GM18858 (cell line): ENCODE measurements at regions not wholly inside any gene's neighbourhood (a gene's known extent, or its start where the extent isn't known, plus 50 kb on each side); places are given as distances from the start of the nearest gene placed in this dataset.
A peak's percentile ranks its signal among the peaks of the same experiment; 100 is the strongest.
"Not testable (repeated sequence)": the region's sequence is repeated elsewhere in the genome, so short reads cannot be mapped to it uniquely, and the experiment has no call there.

Experiments used
- ATAC-seq: cut with Tn5 transposase; IDR thresholded peaks from one replicate; pipeline ENCODE4 v1.9.1; 2021; ENCODE audit not compliant: unreplicated experiment

DNA sequence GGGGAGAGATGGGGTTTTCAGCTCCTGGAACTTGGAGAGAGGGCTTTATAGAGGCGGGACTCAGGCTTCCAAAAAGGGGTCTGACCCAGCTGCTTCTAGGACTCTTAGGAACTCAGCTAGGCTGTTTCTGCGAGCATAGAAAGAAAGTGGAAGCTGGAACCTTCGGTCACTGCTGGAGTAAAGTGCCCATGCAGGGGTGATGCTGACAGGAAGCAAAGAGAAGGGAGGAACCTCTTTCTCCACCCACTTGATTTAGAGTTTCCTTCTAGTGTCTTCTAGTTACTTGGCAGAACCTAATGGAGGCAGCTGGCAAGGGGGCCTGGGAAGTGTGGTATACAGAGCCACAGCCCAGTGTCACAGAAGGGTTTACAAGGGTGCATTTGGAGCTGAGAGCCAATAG, 283.6 kb downstream of the QKI start:
- no peak for ATAC-seq

DNA sequence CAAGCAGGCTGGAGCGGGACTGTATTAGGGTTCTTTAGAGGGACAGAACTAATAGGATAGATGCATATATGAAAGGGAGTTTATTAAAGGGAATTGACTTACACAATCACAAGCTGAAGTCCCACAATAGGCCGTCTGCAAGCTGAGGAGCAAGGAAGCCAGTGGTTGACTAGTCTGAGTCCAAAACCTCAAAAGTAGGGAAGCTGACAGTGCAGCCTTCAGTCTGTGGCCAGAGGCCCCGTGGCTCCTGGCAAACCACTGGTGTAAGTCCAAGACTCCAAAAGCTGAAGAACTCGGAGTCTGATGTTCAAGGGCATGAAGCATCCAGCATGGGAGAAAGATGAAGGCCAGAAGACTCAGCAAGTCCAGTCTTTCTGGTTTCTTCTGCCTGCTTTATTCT, 281.8 kb downstream of the QKI start:
- not testable (repeated sequence) for ATAC-seq

DNA sequence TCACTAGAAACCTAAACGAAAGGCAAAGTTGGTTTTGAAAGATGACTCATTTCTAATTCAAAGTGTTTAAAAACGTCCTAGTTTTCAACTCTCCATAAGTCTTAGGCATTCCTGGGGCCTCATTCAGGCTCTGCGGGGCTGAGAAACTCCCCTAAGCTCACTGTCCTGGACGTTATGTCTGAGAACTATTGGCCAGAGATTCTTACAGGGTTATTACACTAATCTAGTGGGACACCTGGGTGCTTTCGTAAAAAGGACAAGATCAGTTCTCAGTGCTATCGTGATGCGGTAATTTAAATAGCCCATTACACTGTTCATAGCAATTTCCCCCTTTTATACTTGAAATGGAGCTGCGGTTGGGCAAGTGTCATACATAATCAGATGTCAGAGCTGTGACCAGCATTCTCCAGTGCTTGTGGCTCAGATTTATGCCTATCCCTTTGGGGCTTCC, 280.9 kb downstream of the QKI start:
- no peak for ATAC-seq

DNA sequence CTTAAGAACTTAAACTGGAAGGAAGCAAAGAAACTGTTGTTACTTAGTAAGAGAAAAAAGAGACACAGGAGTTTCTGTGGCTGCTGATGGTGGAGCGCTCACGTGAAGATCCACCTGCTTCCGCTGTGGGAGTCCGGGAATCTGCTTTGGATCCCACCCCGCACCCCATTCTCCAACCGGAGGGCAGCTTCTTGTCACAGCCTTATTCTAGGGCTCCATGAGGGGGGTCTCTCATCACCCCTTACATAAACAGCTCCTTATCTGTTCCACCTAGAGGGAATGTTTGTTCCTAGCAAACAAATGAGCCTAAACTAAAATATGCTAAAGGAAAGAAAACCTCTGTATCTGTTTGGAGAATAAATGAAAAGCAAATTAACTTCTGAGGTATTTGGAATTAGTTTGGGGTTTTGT, 280.5 kb downstream of the QKI start:
- no peak for ATAC-seq

DNA sequence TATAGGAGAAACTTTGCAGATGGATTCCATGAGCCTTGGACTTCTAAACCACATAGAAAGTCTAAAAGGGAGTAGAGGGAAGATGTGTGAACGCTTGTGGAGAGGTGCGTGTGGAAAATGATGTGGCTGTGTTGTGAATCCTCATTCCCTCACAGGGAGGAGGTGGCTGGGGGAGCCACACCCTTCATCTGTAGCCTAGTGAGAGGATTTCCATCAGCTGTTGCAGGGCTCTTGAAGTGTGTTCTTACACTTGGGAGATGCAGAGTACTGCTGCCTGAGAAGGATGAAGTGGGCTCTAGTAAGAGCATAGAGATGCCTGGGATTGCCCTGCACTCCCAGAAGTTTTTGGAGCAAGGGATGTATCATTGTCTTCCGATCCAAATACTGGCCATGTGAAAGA, 279.6 kb downstream of the QKI start:
- ATAC-seq: no peak

DNA sequence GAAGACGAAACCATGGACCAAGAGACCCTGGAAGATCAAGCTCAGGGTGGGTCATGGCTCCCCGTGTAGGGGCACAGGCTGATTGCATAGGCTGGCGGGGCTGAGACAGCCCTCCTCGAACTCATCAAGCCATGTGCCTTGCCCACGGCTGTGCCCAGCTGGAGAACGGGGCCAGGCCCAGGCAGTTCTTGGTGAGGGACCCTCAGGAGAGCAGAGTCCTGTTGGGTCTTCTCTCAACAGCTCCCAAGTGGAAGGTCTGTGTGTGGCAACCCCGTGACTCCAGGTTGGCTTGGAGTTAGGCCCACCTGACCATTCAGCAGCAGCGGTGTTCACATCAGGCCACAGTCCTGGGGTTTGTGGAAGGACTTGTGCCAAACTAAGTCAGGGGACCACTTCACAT, 276.5 kb downstream of the QKI start:
- ATAC-seq: no peak

DNA sequence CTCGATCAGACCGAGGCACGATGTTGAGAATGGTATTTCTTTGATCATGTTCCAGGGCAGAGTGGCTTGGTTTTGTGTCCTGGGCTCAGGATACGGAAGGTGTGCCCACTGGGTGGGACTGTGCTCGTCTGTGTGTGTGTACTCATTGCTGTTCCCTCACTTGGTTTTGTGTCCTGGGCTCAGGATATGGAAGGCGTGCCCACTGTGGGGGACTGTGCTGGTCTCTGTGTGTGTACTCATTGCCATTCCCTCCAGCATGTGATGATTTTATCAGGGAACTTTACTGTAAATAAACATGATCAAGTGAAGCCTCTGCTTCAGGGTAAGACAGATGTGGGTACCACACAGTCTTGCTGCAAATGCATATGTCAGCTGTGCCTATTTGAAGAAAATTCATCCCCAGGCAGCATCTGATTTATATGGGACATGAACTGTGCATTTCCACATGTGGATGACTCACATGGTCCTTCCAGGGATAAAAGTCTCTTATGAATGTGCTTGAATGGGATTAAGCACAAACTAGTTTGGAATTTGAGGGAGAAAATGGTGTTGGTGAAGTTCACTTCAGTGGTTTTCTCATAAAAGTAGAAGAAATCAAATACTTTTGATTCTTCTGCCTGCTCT, 274.3 kb downstream of the QKI start:
- no peak for ATAC-seq

DNA sequence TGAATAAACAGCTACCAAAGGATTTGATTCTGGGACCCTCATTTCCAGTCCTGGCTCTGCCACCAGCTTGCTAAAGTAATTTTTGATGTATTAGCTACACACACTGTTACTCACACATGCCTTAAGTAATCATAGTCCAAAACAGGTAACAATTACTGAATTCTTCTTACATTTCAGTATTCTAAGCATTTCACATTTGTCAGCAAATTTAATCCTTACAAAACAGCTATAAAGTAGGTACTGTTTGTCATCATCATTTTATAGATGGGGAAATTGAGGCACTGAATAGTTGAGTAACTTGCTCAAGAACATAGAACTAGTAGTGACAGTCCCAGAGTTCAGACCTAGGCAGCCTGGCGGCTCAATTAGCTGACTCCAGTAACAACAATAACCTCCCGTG, 272.6 kb downstream of the QKI start:
- ATAC-seq: no peak

DNA sequence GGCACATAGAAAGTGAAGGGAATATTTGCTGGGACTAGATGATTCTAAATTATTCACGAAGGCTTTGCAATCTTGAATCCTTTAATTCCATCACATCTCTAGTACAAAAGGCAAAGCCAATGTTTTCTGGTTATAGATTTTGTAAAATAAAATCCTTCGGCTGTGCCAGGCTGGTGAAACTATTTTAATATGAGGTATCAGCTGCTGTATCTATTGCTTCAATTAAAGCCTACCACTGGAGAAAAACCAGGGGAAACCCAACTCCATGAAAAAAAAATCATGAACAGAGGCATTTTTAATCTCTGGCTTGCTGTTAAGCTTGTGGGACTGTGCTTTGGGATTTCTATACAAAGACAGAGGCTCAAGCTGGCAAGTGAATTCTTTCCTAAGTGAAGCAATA, 271.8 kb downstream of the QKI start:
- no peak for ATAC-seq

DNA sequence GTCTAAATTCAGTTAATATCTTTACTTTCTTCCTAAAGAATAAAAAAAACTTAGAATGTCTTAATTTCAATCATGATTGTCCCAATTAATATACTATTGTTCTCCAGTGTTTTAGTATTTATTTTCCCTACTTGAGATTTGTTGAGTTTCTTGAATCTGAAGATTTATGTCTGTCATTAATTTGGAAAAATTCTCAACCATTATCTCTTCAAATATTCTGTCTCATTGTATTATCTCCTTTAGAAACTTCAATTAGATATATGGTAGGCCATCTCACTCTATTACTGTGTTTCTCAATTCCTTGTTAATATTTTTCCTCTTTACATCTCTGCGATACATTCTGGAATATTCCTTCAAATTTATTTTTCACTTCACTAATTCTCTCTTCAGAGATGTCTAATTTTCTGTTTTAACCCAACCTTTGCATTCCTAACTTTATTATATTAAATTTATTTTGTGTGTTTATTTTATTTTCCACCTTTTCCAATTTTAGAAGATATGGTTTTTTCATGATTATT, 268.6 kb downstream of the QKI start:
- no peak for ATAC-seq

DNA sequence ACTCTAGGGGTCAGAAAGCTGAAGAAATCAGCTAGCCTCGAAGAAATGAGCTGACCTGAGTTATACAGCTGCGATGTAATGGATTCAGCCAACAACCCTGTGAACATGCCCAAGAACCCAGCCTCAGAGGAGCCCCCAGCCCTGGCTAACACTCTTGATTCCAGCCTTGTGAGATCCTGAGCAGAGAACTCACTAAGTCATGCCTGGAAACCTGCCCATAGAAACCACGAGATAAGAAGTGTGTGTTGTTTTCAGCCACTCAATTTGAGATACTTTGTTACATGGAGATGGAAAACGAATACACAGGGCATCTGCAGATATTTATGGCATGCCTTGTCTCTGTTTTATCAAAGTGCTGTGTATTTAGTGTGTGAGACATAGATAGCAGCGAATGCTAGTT, 265.2 kb downstream of the QKI start:
- ATAC-seq: no peak

DNA sequence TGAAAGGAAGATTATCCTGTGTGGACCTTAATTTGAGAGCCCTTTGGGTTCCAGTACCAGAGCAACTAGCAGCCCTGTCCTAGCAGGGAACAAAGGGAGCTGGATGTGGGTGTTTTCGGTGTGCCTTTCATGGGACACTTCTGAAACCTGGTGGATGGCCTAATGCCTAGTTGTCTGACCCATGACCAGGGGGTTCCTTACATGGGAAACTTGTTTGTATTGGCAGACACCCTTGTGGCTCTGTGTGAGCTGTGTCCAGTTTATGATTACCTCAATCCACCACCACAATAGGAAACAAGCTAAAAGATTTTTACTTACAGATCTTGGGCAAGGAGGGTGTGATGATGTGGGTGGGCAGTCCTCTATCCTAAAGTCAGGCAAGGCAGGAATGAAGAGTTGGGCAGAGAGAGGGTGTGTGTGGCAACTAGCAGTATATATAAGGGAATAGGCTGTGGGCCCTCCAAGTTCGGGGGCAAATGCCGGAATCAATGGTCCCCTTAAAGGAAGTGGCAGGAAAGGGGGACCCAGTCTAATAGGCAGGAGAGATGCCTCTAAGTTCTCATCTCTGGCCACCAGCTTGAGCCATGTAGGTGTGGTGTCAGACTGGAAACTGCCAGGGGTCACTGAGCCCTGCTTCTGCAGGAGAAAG, 264.6 kb downstream of the QKI start:
- ATAC-seq: no peak

DNA sequence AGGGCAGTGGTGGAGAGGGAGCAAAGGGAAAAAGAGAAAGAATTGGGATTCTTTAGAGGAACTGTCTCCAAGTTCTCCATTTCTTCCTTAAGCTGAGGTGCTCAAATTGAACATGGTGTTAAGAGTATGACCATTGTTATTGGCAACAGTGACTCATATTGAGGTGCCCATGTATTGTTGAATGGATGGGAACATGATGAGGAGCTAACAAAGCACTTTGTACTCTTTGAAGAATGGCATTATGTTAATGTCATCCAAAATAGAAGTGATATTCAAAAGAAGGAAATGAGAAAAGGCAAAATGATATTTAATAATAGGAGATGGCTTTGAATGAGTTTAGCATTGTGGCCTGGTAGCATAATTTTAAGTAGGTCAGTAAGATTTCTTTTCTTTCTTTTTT, 261.1 kb downstream of the QKI start:
- ATAC-seq: no peak

DNA sequence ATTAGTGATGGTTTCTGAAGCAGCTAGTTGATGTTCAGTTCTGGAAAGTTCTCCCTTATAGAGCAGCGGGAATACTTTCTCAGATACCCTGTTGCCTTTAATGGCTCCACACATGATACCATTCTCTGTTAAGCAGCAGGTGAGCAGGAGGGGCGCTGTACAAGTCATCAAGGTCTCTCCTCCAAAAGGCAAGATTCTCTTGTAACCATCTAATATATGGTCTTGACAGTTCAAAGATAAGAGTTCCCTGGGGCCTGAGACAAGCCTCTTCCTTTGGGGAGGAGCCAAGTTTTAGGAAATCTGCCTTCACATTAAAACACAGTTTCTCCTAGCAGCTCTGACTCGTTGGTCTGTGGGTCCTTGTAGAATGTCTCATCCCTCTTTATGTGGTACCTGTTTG, 258.2 kb downstream of the QKI start:
- no peak for ATAC-seq

DNA sequence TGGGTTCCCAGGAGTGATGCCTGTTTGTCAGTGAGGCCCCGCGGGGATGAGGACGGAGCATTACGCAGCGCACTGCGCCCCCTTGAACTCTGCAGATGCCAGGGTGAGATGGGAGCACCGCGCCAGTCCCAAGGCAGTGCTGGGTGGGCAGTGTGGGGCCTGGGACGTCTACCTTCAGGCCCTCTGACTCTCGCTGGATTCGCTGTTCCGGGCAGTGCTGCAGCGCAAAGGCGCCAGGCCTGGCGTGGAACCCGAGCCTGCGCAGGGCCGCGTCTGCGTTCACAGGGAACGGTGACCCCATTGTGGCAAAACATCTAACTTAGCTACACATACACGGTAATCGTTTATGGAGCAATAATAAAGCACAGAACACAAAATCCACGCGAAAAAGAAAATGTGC, 257.3 kb downstream of the QKI start:
- ATAC-seq: no peak

DNA sequence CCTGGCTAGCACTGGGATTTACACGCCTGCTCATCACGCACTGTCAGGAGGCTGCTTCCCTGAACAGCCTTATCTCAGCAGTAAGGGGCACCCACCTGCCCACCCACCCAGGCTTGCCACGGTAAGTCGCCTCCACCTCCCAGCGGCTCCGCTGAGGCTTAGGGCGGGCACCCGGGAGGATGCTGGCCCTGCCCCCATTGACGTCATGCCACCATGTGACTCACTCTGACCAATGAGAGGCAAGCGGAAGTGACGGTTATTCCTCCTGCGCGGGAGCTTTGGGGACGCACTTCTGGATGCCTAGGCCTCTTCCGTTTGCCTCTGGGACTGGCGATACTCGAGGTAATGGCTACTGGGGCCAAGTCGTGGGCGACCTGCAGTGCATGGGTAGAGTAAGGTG, 256.8 kb downstream of the QKI start:
- no peak for ATAC-seq

DNA sequence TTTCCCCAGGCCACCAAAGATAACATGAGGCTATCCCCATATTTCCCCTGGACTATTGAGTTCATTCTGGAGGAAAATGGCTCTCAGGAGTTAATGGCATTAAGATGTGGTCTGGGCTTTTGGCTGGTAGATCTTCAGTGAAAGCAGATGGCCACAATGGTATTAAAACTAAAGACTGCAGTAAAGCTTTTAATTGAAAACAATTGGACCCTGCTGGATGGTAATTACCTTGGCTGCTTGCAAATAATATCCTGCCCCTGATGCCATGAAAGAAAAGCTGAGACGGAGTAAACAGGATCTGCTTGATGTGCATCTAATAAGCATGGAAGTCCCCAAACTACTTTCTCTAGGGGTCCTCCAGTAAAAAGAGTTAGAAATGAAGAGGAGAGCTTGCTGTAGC, 255.8 kb downstream of the QKI start:
- ATAC-seq: no peak

DNA sequence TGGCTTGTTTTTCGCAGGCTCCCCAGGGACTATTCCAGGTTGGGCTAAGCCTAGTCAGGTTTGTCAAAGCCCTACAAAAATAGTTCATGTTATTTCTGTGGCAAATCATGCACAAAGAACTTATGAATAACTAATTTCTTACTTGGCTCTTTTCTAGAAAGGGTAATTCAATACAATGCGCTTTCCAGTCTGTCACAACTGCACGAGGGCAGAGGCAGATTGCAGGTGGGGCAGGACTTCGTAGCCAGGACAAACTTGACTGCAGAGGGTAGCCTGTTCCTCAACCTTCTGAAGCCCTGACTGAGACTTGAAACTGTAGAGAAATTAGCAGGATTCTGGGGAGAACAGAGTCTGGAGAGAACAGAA, 253.5 kb downstream of the QKI start:
- ATAC-seq: no peak

DNA sequence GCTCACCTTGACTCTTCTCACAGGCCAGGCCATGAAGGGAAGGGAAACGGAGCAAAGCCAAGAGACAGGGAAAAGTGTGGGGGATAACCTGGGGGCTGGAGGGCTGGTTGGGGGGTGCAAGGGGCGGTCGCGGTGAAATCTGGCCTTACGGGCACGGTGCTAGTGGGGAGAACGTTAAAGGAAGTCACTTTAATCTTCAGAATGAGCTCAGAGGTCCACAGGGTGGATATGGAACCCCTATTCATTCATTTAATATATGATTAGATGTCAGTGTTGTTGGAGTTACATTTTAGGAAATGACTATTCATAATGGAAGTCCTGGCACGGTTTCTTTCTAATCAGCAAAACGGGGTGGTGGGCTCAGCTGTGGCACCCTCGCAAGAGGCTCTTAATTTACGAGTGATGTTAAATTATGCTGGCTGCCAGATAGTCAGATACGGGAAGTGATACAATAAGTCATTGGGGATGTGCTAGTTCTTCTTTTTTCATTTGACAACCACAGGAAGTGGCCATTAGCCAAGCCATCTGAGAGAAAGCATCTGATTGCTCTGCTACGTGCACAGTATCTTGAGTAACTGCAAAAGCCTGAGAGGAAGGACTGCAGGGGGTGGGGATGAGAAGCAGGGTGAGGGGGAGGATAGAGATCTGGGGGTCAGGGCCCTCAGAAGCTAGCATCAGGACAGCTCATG, 253.0 kb downstream of the QKI start:
- peak; percentile 98 for ATAC-seq

DNA sequence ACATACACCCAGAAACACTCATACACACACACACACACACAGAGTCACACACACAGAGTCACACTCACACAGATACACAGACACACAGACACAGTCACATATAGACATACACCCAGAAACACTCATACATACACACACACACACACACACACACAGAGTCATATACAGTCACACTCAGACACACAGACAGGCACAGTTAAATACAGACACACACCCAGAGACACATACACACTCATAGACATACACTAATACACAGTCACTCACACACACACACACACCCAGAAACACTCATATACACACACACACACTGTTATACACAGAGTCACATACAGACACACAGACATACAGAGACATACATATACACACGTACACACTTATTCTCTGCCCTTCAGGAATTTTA, 250.9 kb downstream of the QKI start:
- ATAC-seq: no peak

DNA sequence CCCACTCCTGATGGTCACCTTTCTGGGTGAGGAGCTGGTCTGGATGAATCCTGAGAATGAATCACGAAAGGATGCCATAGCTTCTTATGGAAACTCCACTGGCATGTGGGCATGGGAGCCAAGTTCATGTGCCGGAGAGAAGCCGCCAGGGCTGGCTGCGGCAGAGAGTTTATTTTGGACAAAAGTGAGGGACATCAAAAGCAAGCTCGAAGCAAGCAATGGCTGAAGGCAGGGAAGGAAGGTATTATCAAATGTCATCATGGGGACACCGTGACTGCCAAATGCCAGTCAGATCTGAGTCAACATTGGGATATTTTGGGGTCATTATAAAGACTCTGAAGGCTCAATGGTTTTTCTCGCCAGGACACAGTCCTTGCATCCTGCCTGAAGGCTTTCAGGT, 249.1 kb downstream of the QKI start:
- ATAC-seq: no peak

DNA sequence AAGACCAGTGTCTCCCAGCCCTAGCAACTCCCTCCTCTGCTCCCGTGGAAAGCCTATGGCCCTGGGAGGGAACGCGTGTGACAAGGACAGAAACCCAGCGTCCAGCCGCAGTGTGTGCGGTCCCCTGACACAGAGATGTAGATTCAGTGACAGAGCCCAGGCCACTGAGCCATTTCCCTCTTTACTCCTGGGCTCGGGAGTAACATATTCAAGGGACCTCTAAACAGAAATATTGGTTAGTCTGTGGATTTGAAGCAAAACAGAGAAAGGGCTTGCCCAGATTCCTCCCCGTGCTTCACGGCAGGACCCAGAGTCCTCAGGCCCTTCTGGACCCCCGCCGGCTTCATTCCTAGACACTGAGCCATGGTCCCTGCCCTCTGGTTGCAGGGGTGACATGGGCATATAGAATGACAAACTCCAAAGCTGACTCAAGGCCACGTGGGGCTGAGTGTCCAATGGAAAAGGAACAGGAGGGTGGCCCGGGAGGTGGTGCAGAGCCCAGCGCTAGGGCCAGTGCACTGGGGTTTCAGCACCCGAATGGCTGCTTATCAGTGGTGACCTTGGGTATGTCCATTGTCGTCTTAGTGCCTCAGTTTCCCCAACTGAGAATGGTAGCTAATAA, 248.2 kb downstream of the QKI start:
- ATAC-seq: no peak
